ENCODE measurements at regions not wholly inside any gene's neighbourhood (a gene's known extent, or its start where the extent isn't known, plus 50 kb on each side); places are given as distances from the start of the nearest gene placed in this dataset.

GRCh38 chr5:166331521-166331920 is 1959.9 kb upstream of the WWC1 start:
- DNase-seq (ENCODE audit: low read depth, low spot score) (no peak), FAIRE-seq (no peak), ATAC-seq (no peak)
- POLR2A ChIA-PET = no interaction called here
- H3K79me2 ChIP-seq (ENCODE audit: control insufficient read depth, insufficient read depth, low read length) = no peaks in the 10 kb centered on the region
- TF ChIP-seq YBX1 (IDR thresholded peaks at IDR 0.05) = no peak
- no peak overlapping the region for H3K9ac ChIP-seq (ENCODE audit: control insufficient read depth, insufficient read depth, low read length)
- H3K27me3 ChIP-seq (replicated peaks in 1 of 2; ENCODE audit: control insufficient read depth in 2 of 2, insufficient read depth in 2 of 2, low read length in 1 of 2) = no peaks in the 10 kb centered on the region
- RAD21 ChIA-PET (ENCODE audit: unreplicated experiment) = no interaction called here
- no peak overlapping the region for H3K4me2 ChIP-seq (ENCODE audit: control insufficient read depth, insufficient read depth)
- no peaks in the 10 kb centered on the region for H3K9me3 ChIP-seq (replicated peaks; ENCODE audit: control insufficient read depth, insufficient read depth, low read length)
- SMC1A ChIA-PET (ENCODE audit: uncharacterized antibody, unreplicated experiment) = no interaction called here
- H4K20me1 ChIP-seq (ENCODE audit: control insufficient read depth, insufficient read depth) = no peaks in the 10 kb centered on the region
- no peak overlapping the region for H3K4me3 ChIP-seq
- in situ Hi-C loops (cut with MboI) (no loop called here), intact Hi-C loops (cut with micrococcal nuclease; ENCODE audit: unreplicated experiment) (no loop called here)
- 38% methylated on average over 4 of the region's 4 CpGs for WGBS (ENCODE audit: insufficient coverage, insufficient replicate concordance, low lambda C conversion rate, missing lambda C conversion rate)
- no peak overlapping the region for H3K27ac ChIP-seq (ENCODE audit: control insufficient read depth, insufficient read depth)
- H3K36me3 ChIP-seq (ENCODE audit: control insufficient read depth in 2 of 2, insufficient read depth in 2 of 2, low read length in 1 of 2) = no peaks in the 10 kb centered on the region
- CTCF ChIA-PET = no interaction called here
- H3K4me1 ChIP-seq (ENCODE audit: control insufficient read depth, insufficient read depth, low read length) = no peaks in the 10 kb centered on the region
- no TSS peak for BruUV-seq (replicated peaks)
- no peak overlapping the region for H2AFZ ChIP-seq (ENCODE audit: control insufficient read depth, low read depth, low read length)

- in situ Hi-C loops (cut with MboI) = no loop called here
- RAD21 ChIA-PET (ENCODE audit: unreplicated experiment) = interaction anchor here (0.7 kb wide), 1 partner anchor 1829 kb away, joined by 4 read pairs; no protein-coding TSS in a partner anchor
- no peak for TF ChIP-seq SPI1 (IDR thresholded peaks at IDR 0.05; ENCODE audit: borderline replicate concordance, insufficient read depth, low read depth, low read length)
- TF ChIP-seq MTA2 (IDR thresholded peaks at IDR 0.05; ENCODE audit: low read depth) = no peak
- TF ChIP-seq STAT3 (IDR thresholded peaks at IDR 0.05; ENCODE audit: low read depth, low read length) = no peak
- TF ChIP-seq, protein P1, sequence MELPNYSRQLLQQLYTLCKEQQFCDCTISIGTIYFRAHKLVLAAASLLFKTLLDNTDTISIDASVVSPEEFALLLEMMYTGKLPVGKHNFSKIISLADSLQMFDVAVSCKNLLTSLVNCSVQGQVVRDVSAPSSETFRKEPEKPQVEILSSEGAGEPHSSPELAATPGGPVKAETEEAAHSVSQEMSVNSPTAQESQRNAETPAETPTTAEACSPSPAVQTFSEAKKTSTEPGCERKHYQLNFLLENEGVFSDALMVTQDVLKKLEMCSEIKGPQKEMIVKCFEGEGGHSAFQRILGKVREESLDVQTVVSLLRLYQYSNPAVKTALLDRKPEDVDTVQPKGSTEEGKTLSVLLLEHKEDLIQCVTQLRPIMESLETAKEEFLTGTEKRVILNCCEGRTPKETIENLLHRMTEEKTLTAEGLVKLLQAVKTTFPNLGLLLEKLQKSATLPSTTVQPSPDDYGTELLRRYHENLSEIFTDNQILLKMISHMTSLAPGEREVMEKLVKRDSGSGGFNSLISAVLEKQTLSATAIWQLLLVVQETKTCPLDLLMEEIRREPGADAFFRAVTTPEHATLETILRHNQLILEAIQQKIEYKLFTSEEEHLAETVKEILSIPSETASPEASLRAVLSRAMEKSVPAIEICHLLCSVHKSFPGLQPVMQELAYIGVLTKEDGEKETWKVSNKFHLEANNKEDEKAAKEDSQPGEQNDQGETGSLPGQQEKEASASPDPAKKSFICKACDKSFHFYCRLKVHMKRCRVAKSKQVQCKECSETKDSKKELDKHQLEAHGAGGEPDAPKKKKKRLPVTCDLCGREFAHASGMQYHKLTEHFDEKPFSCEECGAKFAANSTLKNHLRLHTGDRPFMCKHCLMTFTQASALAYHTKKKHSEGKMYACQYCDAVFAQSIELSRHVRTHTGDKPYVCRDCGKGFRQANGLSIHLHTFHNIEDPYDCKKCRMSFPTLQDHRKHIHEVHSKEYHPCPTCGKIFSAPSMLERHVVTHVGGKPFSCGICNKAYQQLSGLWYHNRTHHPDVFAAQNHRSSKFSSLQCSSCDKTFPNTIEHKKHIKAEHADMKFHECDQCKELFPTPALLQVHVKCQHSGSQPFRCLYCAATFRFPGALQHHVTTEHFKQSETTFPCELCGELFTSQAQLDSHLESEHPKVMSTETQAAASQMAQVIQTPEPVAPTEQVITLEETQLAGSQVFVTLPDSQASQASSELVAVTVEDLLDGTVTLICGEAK (IDR thresholded peaks at IDR 0.05; ENCODE audit: borderline replicate concordance) = no peak
- no peak for TF ChIP-seq E2F8 (IDR thresholded peaks at IDR 0.05; ENCODE audit: low read depth, partially characterized antibody)
- TF ChIP-seq CHD1 (IDR thresholded peaks at IDR 0.05; ENCODE audit: low read depth, low read length) = no peak
These were observed 1952.6 kb upstream of the WWC1 start for GRCh38 chr5:166338801-166339200.

More at GRCh38 chr5:166338801-166339200, 1952.6 kb upstream of the WWC1 start:
- ChIA-PET CTCF (interaction anchor here (1.0 to 1.2 kb wide), 2 partner anchors 8 to 29 kb away, joined by 3 read pairs; no protein-coding TSS in a partner anchor), SMC1A (ENCODE audit: uncharacterized antibody, unreplicated experiment) (interaction anchor here (0.6 to 0.9 kb wide), 3 partner anchors 9 to 545 kb away, joined by 3 read pairs; no protein-coding TSS in a partner anchor), POLR2A (no interaction called here)
- FAIRE-seq = no peak
- Histone ChIP-seq H4K20me1 (ENCODE audit: control insufficient read depth, insufficient read depth) (no peaks in the 10 kb centered on the region), H3K4me2 (ENCODE audit: control insufficient read depth, insufficient read depth) (no peak overlapping the region), H3K27ac (ENCODE audit: control insufficient read depth, insufficient read depth) (no peak overlapping the region), H3K4me3 (no peak overlapping the region), H3K36me3 (ENCODE audit: control insufficient read depth in 2 of 2, insufficient read depth in 2 of 2, low read length in 1 of 2) (no peaks in the 10 kb centered on the region), H3K4me1 (ENCODE audit: control insufficient read depth, insufficient read depth, low read length) (no peaks in the 10 kb centered on the region), H3K79me2 (ENCODE audit: control insufficient read depth, insufficient read depth, low read length) (no peaks in the 10 kb centered on the region), H3K27me3 (replicated peaks in 1 of 2; ENCODE audit: control insufficient read depth in 2 of 2, insufficient read depth in 2 of 2, low read length in 1 of 2) (no peaks in the 10 kb centered on the region), H2AFZ (ENCODE audit: control insufficient read depth, low read depth, low read length) (no peak overlapping the region), H3K9me3 (replicated peaks; ENCODE audit: control insufficient read depth, insufficient read depth, low read length) (no peaks in the 10 kb centered on the region), H3K9ac (ENCODE audit: control insufficient read depth, insufficient read depth, low read length) (no peak overlapping the region)
- WGBS (ENCODE audit: insufficient coverage, insufficient replicate concordance, low lambda C conversion rate, missing lambda C conversion rate) = 31% methylated on average over 6 of the region's 6 CpGs
- DNase-seq (ENCODE audit: low read depth, low spot score) = no peak
- BruUV-seq (replicated peaks) = no TSS peak
- intact Hi-C loops (cut with micrococcal nuclease; ENCODE audit: unreplicated experiment) = no loop called here
- ATAC-seq = no peak

Measured in GM12878 (cell line).